ENCODE measurements at regions not wholly inside any gene's neighbourhood (a gene's known extent, or its start where the extent isn't known, plus 50 kb on each side); places are given as distances from the start of the nearest gene placed in this dataset.
"Not testable (repeated sequence)": the region's sequence is repeated elsewhere in the genome, so short reads cannot be mapped to it uniquely, and the experiment has no call there.

DNA sequence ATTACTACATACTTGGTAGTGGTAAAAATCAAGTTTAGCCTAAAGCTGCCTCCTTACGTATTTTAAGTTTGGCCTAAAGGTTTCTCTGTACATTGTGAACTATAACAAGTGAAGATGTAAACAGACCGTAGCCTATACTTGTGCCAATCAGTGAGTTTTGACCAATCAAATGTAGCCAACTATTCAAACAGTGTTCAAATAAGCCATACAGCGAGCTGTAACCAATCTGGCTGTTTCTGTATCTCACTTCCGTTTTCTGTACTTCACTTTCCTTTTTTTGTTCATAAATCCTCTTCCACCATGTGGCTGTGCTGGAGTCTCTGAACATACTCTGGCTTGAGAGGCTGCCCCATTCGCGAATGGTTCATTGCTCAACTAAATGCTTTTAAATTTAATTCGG lies 2504.6 kb downstream of the PCDH9 start:
- DNase-seq: no peak

DNA sequence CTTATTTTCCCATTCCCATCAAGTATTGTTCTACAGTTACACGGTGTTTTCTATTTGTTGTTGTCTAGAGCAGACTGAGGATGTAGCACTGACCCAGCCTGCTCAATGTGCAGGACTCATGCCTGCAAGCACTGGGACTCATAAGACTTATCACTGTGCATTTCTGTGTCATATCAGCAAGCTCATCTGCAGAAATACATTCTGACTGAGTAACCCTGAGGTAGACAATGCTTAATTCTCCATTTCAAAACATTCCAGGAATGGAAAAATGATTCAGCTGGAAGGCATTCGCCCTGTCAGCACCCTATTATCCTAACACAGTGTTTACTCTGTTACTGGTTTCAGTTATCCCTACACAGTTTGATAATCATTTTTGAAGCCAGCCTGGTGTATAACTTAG lies 2506.4 kb downstream of the PCDH9 start:
- DNase-seq: no peak

DNA sequence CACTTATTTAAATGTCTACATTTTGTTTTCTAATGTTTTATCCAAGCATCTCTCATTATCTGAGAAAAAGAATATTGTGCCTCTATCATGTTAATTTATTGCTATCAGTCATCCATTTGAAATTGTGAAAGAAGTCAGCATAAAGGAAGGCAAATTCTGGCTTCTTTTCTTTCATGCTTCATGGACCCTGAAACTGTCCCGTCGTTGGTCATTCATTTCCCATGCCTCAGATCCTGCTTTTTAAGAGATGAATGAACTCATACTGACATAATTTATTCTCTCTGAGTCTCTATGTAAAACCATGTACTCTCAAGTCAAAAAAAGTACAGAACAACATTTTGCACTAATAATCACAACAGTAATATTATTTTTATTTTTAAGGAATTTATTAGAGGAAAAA lies 2512.0 kb downstream of the PCDH9 start:
- no peak for DNase-seq

- no peak for DNase-seq
These were observed 2513.2 kb downstream of the PCDH9 start for GRCh38 chr13:64716936-64717335.

DNA sequence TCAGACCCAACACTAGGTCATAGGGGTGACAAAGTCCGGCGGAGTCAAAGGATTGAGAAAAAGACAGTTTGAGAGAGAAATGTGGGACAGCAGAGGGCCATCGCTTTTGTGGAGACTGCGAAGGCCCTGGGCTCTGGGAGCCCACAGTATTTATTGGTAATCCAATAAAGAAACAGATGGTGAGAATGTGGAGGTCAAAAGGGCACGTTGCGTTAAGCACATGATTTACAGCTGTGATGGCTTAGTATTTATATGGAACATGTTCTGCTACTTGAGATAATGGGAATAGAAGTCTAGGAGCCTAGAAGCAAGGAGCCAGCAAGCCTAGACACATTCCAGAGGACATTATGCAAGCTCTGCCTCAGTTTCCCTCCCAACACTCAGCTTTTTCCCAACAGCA lies 2521.1 kb downstream of the PCDH9 start:
- no peak for DNase-seq

- DNase-seq: no peak
These were observed 2526.0 kb downstream of the PCDH9 start for GRCh38 chr13:64704121-64704649.

- no peak for DNase-seq
These were observed 2532.9 kb downstream of the PCDH9 start for GRCh38 chr13:64697226-64697625.

DNA sequence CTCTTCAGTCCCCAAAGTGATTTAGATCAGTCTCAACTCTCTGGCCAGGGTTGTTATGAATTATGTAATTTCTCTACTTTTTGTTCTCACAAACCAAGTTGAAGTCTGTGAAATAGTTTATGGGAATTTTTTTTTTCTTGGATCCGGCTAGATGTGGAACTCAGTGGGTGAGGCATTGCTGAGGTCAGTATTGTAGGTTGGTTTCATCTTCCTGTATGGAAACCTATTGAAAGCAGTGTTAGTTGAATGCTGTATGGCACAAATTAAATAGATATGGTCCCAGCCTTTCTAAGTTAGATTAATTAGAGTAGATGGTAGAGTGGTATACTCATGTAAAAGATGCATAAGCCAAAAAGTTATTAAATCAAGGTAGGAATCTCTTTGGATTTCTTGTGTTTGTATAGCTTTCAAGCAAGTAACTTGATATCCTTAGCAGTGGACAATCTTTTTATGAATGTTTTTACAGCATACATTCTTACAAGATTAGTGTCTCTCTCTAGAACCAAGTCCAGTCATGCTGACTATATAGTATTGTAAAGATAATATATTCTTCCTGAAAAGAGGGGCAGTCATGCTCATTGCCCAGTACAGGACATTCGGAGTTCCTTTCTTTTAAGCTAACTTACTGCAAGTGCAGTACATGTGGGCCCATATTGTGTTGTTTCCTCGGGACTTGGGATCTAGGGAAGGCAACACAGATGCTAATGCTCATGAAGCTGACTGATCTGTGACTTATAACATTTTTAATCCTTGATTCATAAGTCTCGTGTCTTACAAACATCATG lies 2541.1 kb downstream of the PCDH9 start:
- no peak for DNase-seq

- DNase-seq: not testable (repeated sequence)
These were observed 2543.6 kb downstream of the PCDH9 start for GRCh38 chr13:64686536-64686935.

GRCh38 chr13:64684685-64685431 lies 2545.3 kb downstream of the PCDH9 start:
- no peak for DNase-seq

GRCh38 chr13:64684108-64684507 lies 2546.0 kb downstream of the PCDH9 start:
- DNase-seq: no peak

DNA sequence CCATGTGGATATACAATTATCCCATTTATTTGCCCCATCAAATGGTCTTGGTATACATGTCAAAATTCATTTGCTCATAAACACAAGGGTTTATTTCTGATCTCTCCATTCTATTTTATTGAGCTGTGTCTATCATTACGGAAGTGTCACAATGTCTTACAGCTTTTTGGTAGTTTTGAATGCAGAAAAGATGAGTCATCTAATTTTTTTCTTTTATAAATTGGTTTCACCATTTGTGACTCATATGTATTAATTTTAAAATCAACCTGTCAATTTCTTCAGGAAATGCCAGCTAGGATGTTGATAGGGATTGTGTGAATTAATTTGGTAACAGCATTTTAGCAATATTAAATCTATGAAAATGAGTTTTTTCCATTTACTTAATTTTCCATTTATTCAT lies 2549.4 kb downstream of the PCDH9 start:
- DNase-seq: no peak

DNA sequence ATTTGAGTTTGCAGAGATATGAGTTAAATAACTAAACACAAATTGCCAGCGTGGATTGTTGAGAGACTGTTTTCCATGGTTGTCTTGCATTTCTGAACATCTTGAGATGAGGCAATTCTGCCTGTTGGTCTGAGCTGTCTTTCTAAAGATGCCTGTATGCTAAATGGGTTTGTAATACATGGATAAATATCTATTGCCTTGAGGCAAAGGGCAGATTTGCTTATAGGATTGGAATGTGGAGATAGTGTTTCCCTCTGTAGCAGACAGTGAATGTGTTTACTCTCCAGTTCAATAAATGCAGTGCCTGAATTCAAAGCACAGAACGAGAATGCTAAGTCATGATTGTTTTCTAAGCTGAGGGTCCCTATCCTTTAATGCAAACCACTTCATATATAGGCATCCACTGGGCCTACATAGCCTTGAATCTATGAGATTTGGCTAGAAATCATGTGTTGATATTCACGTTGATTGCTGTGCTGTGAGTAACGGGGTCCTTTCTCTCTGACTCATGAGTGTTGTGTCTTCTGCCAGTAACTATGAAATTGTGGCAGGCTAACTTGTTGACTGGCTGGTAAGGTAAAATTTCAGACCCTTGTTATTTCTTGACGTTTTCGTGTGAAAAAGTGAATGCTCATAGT lies 2554.8 kb downstream of the PCDH9 start:
- DNase-seq: no peak

- no peak for DNase-seq
These were observed 2556.0 kb downstream of the PCDH9 start for GRCh38 chr13:64674126-64674525.

DNA sequence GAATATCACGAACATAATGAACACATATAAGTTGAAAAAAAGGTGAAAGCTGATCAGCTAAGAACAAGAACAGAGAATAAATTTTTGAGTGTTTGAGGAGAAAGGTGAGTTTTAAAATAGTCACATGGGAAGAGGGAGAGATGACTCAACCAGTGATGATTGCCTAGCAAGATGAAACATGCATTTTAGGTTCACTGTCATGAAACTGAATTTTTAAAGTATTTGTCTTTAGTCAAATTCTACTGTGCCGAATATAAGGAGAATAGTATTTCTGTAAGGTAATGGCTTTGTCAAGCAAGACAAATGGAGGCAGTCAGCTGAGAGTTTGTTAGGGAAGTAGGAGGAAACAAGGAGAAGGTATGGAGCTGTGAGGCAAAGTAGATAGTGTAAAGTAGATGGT lies 2557.4 kb downstream of the PCDH9 start:
- no peak for DNase-seq

- no peak for DNase-seq
These were observed 2567.1 kb downstream of the PCDH9 start for GRCh38 chr13:64662887-64663593.

- DNase-seq: no peak
These were observed 2581.8 kb downstream of the PCDH9 start for GRCh38 chr13:64648293-64648692.

GRCh38 chr13:64643066-64643465 lies 2587.1 kb downstream of the PCDH9 start:
- DNase-seq: no peak

GRCh38 chr13:64640002-64640401 lies 2590.1 kb downstream of the PCDH9 start:
- peak; percentile 22 for DNase-seq

GRCh38 chr13:64639206-64639605 lies 2590.9 kb downstream of the PCDH9 start:
- no peak for DNase-seq

- no peak for DNase-seq
These were observed 2596.2 kb downstream of the PCDH9 start for GRCh38 chr13:64633948-64634347.

DNA sequence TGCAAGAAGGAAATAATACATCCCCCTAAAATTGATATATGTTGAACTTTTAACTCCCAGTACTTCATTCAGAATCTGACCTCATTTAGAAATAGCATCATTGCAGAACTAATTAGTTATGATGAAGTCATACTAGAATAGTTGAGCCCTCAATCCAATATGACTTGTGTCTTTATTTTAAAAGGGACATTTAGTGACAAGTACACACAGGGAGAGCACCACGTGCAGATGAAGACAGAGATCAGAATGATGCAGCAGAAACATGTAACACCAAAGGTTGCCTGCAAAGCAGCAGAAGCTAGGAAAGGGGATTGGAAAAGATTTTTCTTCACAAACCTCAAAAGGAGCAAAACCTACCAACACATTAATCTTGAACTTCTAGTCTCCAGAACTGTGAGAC lies 2602.5 kb downstream of the PCDH9 start:
- DNase-seq: no peak

DNA sequence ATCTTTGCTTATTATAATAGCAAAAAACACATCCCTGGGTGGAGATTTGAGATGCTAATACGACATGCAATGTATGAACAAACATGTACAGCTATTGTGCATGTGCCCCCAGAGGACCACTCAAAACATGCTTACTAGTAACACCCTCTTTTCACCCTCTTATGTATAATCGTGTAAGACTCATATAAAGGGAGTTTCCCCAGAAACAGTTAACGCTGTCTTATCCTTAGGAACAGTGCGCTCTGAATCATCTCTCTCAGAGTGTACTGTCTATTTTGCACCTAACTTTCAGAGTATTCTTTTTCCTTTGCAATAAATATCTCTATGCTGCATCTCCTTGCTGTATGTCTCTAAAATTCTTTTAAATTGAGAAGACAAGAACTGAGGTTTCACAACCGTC lies 2604.0 kb downstream of the PCDH9 start:
- no peak for DNase-seq
